Testis (tissue), 2 donors: ENCODE measurements at regions not wholly inside any gene's neighbourhood (a gene's known extent, or its start where the extent isn't known, plus 50 kb on each side); places are given as distances from the start of the nearest gene placed in this dataset.

Experiments used
- DNase-seq: peaks from one replicate; pipeline ENCODE4 v3.0.0-alpha.2; 2019
- H3K27ac ChIP-seq, 2 donors: fragments of 200-600 bp; sonication (generic); one replicate each; pipeline ENCODE4 v1.5.1; 2019
- H3K27me3 ChIP-seq: fragments of 200-600 bp; sonication (generic); one replicate; pipeline ENCODE4 v1.5.1; 2019
- H3K36me3 ChIP-seq: fragments of 200-600 bp; sonication (generic); one replicate; pipeline ENCODE4 v1.5.1; 2017; ENCODE audit warnings: low read depth; ENCODE audit errors: missing control alignments
- H3K4me1 ChIP-seq: fragments of 200-600 bp; sonication (generic); one replicate; pipeline ENCODE4 v1.5.1; 2019
- H3K4me3 ChIP-seq, 2 donors: fragments of 200-600 bp; sonication (generic); one replicate each; pipeline ENCODE4 v1.5.1; 2017 to 2019
- H3K9me3 ChIP-seq: fragments of 200-600 bp; sonication (generic); one replicate; pipeline ENCODE4 v1.5.1; 2017
- POLR2A ChIP-seq: fragments of 450-650 bp; IDR thresholded peaks from one replicate; pipeline ENCODE4 v1.6.1; 2017; ENCODE audit warnings: antibody characterized with exemption, mild to moderate bottlenecking, moderate library complexity
- WGBS, 2 donors: methylation state at CpG; one replicate each; pipeline ENCODE4 v1.1.5; 2018; 5-methylcytosine and 5-hydroxymethylcytosine counted together
- intact Hi-C: fragments of 100-400 bp; cut with DNase I; formaldehyde crosslinking; loops from one replicate; pipeline ENCODE4 v1.15.1; 2023; ENCODE audit warnings: low total_unique reads
- TF ChIP-seq, protein P1 (sequence below), 3 experiments: fragments of 450-650 bp in 2 of 3; fragments of 200-600 bp in 1 of 3; sonication (generic) in 1 of 3; IDR thresholded peaks; one replicate each; pipeline ENCODE4 v1.5.1; 2016 to 2019; ENCODE audit warnings: antibody characterized with exemption in 3 of 3, mild to moderate bottlenecking in 2 of 3, moderate library complexity in 1 of 3

GRCh38 chr7:124322561-124322960 is 289.7 kb upstream of the TMEM229A start:
- intact Hi-C loops: no loop called here
- WGBS, 2 donors: 60% methylated on average over 1 of the region's 1 CpG

DNA sequence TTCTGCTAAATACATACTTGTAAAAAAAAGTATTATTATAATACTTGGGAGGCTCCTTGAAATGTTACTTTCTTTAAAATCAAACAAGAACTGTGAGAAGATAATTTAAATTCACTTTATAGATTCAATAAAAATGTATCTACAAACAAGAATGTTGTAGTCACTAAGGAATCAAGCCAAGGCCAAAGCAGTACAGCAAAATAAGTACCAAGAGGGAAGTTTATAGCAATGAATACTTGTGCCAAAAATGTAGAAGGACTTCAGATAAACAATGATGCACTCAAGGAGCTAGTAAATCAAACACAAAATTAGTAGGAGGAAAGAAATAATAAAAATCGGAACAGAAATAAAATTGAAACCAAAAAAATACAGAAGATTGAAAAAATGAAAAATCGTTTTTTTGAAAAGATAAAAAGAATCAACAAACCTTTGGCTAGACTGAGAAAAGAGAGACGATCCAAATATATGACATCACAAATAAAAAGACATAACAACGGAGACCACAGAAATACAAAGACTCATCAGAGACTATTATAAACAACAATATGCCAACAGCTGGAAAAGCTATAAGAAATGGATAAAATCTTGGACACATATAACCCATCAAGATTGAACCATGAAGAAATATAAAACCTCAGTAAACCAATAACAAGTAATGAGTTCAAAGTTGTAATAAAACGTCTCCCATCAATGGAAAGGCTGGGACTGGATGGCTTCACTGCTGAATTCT is 286.0 kb upstream of the TMEM229A start:
- H3K27ac ChIP-seq: no peak overlapping the region
- H3K4me1 ChIP-seq: no peaks in the 10 kb centered on the region
- intact Hi-C loops: no loop called here
- DNase-seq: no peak
- no peaks in the 10 kb centered on the region for H3K9me3 ChIP-seq
- WGBS, 2 donors: 45 to 49% methylated on average over 5 of the region's 5 CpGs
- no peaks in the 10 kb centered on the region for H3K36me3 ChIP-seq
- H3K27me3 ChIP-seq: no peaks in the 10 kb centered on the region
- H3K4me3 ChIP-seq: no peak overlapping the region
- no peak for TF ChIP-seq POLR2A
- TF ChIP-seq, protein P1, sequence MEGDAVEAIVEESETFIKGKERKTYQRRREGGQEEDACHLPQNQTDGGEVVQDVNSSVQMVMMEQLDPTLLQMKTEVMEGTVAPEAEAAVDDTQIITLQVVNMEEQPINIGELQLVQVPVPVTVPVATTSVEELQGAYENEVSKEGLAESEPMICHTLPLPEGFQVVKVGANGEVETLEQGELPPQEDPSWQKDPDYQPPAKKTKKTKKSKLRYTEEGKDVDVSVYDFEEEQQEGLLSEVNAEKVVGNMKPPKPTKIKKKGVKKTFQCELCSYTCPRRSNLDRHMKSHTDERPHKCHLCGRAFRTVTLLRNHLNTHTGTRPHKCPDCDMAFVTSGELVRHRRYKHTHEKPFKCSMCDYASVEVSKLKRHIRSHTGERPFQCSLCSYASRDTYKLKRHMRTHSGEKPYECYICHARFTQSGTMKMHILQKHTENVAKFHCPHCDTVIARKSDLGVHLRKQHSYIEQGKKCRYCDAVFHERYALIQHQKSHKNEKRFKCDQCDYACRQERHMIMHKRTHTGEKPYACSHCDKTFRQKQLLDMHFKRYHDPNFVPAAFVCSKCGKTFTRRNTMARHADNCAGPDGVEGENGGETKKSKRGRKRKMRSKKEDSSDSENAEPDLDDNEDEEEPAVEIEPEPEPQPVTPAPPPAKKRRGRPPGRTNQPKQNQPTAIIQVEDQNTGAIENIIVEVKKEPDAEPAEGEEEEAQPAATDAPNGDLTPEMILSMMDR (IDR thresholded peaks at IDR 0.05): no peak

More at GRCh38 chr7:124322561-124322960, 289.7 kb upstream of the TMEM229A start:
- Histone ChIP-seq H3K27me3 (no peaks in the 10 kb centered on the region), H3K36me3 (no peaks in the 10 kb centered on the region), H3K27ac (no peak overlapping the region), H3K9me3 (no peaks in the 10 kb centered on the region), H3K4me1 (no peaks in the 10 kb centered on the region), H3K4me3 (no peak overlapping the region)
- no peak for DNase-seq
- TF ChIP-seq, protein P1 (IDR thresholded peaks at IDR 0.05): no peak
- no peak for TF ChIP-seq POLR2A

- H3K9me3 ChIP-seq: no peaks in the 10 kb centered on the region
- no peak for TF ChIP-seq POLR2A
- TF ChIP-seq, protein P1 (IDR thresholded peaks at IDR 0.05): no peak
- intact Hi-C loops: no loop called here
- H3K36me3 ChIP-seq: no peaks in the 10 kb centered on the region
- no peaks in the 10 kb centered on the region for H3K4me1 ChIP-seq
- H3K27ac ChIP-seq: no peak overlapping the region
- H3K27me3 ChIP-seq: no peaks in the 10 kb centered on the region
- no peak for DNase-seq
- no peak overlapping the region for H3K4me3 ChIP-seq
Observed at GRCh38 chr7:124310934-124311390, 278.1 kb upstream of the TMEM229A start.

- no peaks in the 10 kb centered on the region for H3K4me1 ChIP-seq
- DNase-seq: no peak
- H3K4me3 ChIP-seq: no peak overlapping the region
- H3K27ac ChIP-seq: no peak overlapping the region
- no peaks in the 10 kb centered on the region for H3K27me3 ChIP-seq
- H3K36me3 ChIP-seq: no peaks in the 10 kb centered on the region
- intact Hi-C loops: no loop called here
- no peak for TF ChIP-seq POLR2A
- TF ChIP-seq, protein P1 (IDR thresholded peaks at IDR 0.05): no peak
- no peaks in the 10 kb centered on the region for H3K9me3 ChIP-seq
Observed at GRCh38 chr7:124308384-124308783, 275.5 kb upstream of the TMEM229A start.

DNA sequence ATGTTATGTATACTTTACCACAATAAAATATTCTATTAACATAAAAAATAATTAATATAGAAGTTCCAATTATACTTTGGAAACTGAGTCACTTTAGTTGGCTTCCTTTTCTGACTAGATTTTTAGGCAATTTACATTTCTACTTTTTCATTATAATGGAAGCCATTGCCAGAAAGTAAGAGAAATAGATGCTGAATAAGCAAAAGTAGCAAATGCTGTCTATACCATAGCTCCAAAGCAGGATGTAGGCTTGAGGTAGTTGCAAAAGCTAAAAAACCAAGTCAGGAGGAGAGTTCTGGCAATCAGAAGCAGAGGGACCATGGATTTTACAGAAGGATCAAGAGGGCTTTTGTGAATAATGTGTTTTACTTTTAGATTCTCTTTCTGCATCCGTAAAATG is 262.4 kb upstream of the TMEM229A start:
- Histone ChIP-seq H3K9me3 (no peaks in the 10 kb centered on the region), H3K27ac (no peak overlapping the region), H3K4me3 (no peak overlapping the region), H3K36me3 (no peaks in the 10 kb centered on the region), H3K4me1 (no peaks in the 10 kb centered on the region), H3K27me3 (no peaks in the 10 kb centered on the region)
- TF ChIP-seq, protein P1 (IDR thresholded peaks at IDR 0.05): no peak
- no peak for TF ChIP-seq POLR2A
- WGBS, 2 donors: 96 to 100% methylated on average over 1 of the region's 1 CpG
- no peak for DNase-seq
- intact Hi-C loops: no loop called here
